Neutrophil (primary cell): ENCODE measurements at regions not wholly inside any gene's neighbourhood (a gene's known extent, or its start where the extent isn't known, plus 50 kb on each side); places are given as distances from the start of the nearest gene placed in this dataset.
A peak's percentile ranks its signal among the peaks of the same experiment; 100 is the strongest.

Experiments
- H3K27ac ChIP-seq: fragments of 200-600 bp; sonication (generic); 2 replicates; pipeline ENCODE4 v1.5.1; 2016; ENCODE audit warnings: mild to moderate bottlenecking, moderate library complexity
- H3K27me3 ChIP-seq: fragments of 200-600 bp; sonication (generic); 2 replicates; pipeline ENCODE4 v1.6.0; 2016; ENCODE audit warnings: mild to moderate bottlenecking
- H3K36me3 ChIP-seq: fragments of 200-600 bp; sonication (generic); 2 replicates; pipeline ENCODE4 v1.5.1; 2017
- H3K4me1 ChIP-seq, 2 experiments: fragments of 200-600 bp in 1 of 2; sonication (generic) in 1 of 2; 1 replicate in 1 of 2; 2 replicates in 1 of 2; pipeline versions ENCODE4 v1.5.1 to v1.6.1; 2013 to 2016; ENCODE audit warnings: low read depth in 1 of 2, low read length in 1 of 2, mild to moderate bottlenecking in 1 of 2, moderate library complexity in 1 of 2; ENCODE audit not compliant: control insufficient read depth in 1 of 2, insufficient read depth in 1 of 2
- H3K4me3 ChIP-seq, 2 experiments: fragments of 200-600 bp in 1 of 2; sonication (generic) in 1 of 2; 1 replicate in 1 of 2; 2 replicates in 1 of 2; pipeline ENCODE4 v1.5.1; 2013 to 2016; ENCODE audit warnings: low read depth in 1 of 2, low read length in 1 of 2, mild to moderate bottlenecking in 1 of 2, moderate library complexity in 1 of 2
- H3K9me3 ChIP-seq: fragments of 200-600 bp; sonication (generic); 2 replicates; pipeline ENCODE4 v1.5.1; 2016
- TF ChIP-seq, protein P1 (sequence below): fragments of 200-600 bp; sonication (generic); IDR thresholded peaks from 2 replicates; pipeline ENCODE4 v1.5.1; 2016; ENCODE audit warnings: antibody characterized with exemption

DNA sequence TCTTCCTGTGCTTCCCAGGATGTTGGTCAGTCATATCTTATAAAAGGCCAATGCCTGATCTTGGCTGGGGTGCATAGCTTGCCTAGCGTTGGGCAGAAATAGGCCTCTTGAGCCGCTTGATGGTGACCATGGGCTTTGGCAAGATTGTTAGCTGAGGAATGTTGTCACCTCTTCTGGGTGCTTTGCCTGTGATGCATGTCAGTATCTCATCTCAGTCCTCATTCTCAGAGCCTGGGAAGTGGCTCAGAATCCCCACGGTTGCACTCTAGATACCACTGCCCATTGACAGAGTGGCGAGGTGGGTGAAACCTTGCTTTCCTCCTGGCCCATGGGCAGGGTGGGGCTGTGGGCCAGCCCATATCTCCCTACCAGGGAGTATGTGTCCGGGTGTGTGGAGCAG, 79.2 kb upstream of the MGAT5 start:
- no peaks in the 10 kb centered on the region for H3K27me3 ChIP-seq
- no peaks in the 10 kb centered on the region for H3K36me3 ChIP-seq
- TF ChIP-seq, protein P1, sequence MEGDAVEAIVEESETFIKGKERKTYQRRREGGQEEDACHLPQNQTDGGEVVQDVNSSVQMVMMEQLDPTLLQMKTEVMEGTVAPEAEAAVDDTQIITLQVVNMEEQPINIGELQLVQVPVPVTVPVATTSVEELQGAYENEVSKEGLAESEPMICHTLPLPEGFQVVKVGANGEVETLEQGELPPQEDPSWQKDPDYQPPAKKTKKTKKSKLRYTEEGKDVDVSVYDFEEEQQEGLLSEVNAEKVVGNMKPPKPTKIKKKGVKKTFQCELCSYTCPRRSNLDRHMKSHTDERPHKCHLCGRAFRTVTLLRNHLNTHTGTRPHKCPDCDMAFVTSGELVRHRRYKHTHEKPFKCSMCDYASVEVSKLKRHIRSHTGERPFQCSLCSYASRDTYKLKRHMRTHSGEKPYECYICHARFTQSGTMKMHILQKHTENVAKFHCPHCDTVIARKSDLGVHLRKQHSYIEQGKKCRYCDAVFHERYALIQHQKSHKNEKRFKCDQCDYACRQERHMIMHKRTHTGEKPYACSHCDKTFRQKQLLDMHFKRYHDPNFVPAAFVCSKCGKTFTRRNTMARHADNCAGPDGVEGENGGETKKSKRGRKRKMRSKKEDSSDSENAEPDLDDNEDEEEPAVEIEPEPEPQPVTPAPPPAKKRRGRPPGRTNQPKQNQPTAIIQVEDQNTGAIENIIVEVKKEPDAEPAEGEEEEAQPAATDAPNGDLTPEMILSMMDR = no peak
- H3K4me1 ChIP-seq = peaks cover 61 to 66% of the 10 kb centered on the region in 2 experiments
- peak overlapping the region; percentile 66 for H3K27ac ChIP-seq
- no peaks in the 10 kb centered on the region for H3K9me3 ChIP-seq
- no peak overlapping the region for H3K4me3 ChIP-seq

- H3K4me3 ChIP-seq = no peak overlapping the region
- TF ChIP-seq, protein P1 = no peak
- no peaks in the 10 kb centered on the region for H3K27me3 ChIP-seq
- H3K36me3 ChIP-seq = no peaks in the 10 kb centered on the region
- no peaks in the 10 kb centered on the region for H3K9me3 ChIP-seq
- peak overlapping the region; percentile 66 for H3K27ac ChIP-seq
- peaks cover 68 to 77% of the 10 kb centered on the region in 2 experiments for H3K4me1 ChIP-seq
Observed at GRCh38 chr2:134175834-134176233, 78.0 kb upstream of the MGAT5 start.

GRCh38 chr2:134177351-134177931, 76.4 kb upstream of the MGAT5 start:
- H3K9me3 ChIP-seq = no peaks in the 10 kb centered on the region
- H3K4me3 ChIP-seq = no peak overlapping the region
- no peaks in the 10 kb centered on the region for H3K36me3 ChIP-seq
- H3K27me3 ChIP-seq = no peaks in the 10 kb centered on the region
- H3K27ac ChIP-seq = peak overlapping the region; percentile 65
- TF ChIP-seq, protein P1 = no peak
- peaks cover 79 to 91% of the 10 kb centered on the region in 2 experiments for H3K4me1 ChIP-seq

DNA sequence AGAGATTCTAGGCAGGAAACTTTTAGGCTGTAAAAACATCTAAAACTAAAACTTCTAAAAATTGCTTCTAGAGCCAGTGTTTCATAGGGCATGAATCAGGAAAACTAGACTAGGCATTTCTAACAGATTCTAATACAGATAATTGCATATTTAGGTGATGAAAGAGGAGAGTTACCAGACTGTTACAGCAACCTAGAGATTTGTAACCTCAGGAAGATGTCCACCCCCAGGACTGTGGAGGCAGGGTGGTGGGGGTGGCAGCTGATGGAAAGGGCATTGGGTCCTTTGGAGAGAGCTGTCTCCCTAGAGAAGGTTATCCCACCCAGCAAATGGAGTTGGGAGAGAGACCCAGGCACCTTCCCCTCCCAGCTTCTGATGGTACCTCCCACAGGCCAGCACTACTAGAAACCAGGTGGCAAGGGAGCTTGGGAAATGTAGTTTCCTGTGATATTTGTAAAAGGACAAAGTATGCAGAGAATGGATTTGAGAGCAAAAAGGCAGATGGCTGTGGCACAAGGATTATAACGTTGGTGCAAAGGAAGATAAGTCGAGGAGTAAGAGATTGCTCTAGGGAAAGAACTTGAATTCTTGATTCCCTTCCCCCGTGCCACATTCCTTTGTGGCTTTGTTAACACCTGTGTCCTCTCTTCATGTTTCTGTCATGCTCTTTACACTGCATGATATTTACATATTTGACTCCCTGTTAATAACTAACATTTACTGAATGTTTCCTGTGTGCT, 75.6 kb upstream of the MGAT5 start:
- Histone ChIP-seq H3K4me3 (no peak overlapping the region), H3K36me3 (no peaks in the 10 kb centered on the region), H3K27me3 (no peaks in the 10 kb centered on the region), H3K4me1 (peaks cover 79 to 87% of the 10 kb centered on the region in 2 experiments), H3K9me3 (no peaks in the 10 kb centered on the region), H3K27ac (peak overlapping the region; percentile 65)
- TF ChIP-seq, protein P1 = no peak

DNA sequence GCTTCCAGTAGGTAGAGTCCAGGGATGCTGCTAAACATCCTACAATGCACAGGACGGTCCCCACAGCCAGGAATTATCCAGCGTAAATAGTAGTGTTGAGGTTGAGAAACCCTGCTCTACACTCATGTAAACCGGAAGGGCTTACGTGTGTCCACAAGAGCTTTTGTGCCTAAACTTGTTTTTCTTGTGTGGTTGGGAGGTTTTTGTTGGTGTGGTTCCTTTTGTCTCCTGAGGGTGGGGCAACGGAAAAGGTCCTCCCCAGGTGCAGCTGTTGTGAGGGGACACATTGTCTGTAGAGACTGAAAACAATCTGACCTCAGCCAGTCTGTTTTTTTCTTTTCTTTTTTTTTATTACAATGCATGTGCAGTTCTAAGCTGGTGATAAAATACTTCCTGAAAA, 72.7 kb upstream of the MGAT5 start:
- H3K27me3 ChIP-seq = no peaks in the 10 kb centered on the region
- no peaks in the 10 kb centered on the region for H3K9me3 ChIP-seq
- H3K4me3 ChIP-seq = no peak overlapping the region
- TF ChIP-seq, protein P1 = no peak
- H3K27ac ChIP-seq = peak overlapping the region; percentile 66
- no peaks in the 10 kb centered on the region for H3K36me3 ChIP-seq
- peaks cover 53 to 58% of the 10 kb centered on the region in 2 experiments for H3K4me1 ChIP-seq
